ENCODE measurements at regions not wholly inside any gene's neighbourhood (a gene's known extent, or its start where the extent isn't known, plus 50 kb on each side); places are given as distances from the start of the nearest gene placed in this dataset.

DNA sequence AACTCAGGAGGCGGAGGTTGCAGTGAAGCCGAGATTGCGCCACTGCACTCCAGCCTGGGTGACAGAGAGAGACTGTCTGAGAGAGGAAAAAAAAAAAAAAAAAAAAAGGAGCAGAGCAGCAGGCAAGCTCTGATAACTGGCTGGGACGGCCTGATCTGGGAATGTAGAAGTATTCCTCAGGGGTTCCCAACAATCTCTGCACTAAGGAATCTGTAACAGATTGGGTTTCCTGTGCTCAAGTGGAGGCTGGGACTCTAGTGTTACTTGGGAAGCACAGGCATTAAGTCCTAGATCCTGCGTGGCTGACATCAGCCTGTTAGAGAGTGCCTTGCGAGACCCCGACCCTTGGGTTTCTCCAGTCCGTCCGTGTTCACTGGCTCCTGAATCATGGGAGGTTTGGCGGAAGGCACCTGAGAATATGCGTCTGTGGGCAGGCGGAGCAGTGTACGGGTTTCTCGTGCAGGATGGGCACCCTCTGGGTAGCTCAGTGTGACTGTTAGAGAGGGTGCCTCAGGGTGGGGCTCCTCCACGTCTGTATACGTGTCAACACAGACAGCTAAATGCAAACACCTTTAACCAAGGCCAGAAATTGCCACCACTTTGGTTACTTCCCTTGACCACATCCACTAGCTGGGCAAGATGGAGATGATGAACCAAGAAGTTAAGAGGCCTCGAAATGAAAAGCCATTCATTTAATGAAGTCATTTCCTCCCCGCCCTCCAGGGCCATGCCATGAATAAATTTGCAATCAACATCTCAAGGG is 174.9 kb upstream of the RPL38 start:
- DNase-seq: no peak

DNA sequence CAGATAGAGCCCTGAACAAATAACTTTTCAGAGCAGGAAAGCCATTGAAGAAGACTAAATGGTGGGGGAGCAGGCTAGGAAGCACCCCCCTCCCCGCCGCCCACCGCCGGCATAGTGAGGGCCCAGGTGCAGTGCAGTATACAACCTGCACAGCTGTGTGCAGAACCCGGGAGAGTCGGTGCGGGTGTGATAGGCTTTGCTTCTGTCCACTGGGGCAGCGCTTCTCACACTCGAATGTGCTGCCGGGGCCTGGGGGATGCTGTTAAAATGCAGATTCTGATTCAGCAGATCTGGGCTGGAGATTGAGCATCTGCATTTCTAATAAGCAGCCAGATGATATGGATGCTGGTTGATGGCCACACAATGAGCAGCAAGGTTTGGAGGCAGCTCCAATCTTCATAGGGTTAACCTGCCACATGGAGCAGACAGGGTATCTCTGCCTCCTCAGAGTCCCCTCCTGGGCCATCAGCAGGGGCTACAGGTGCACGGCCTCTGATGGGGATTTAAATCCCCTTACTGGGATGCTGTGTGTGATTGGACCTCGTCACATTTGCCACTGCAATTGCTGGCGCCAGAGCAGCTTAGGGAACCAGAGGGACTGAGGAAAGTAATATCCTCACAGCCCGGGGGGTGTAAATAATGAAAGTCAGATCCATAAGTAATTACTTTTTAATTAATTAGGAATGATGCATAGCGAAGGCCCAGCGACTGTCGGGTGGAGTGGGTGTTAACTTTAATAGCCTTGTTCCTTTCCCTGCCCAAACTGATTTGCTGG is 172.0 kb upstream of the RPL38 start:
- DNase-seq: no peak

DNA sequence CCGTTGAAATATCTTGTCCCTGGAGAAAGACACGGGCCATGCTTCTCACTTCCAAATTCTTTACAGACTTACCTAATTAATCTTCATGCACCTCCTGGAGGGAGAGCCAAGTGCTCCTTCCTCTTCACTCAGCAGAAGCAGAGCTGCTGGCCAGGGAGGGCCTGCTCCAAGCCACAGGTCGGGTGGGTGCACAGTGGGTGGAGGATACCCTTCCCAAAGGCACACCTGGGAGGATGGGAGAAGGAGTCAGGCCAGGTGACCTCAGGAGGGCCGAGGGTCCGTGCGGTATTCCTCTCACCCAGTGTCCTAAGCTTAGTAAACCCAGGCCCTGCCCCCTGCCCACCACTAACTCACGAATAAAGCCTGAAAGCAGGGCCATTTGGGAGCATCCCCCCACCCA is 171.3 kb upstream of the RPL38 start:
- DNase-seq: no peak

DNA sequence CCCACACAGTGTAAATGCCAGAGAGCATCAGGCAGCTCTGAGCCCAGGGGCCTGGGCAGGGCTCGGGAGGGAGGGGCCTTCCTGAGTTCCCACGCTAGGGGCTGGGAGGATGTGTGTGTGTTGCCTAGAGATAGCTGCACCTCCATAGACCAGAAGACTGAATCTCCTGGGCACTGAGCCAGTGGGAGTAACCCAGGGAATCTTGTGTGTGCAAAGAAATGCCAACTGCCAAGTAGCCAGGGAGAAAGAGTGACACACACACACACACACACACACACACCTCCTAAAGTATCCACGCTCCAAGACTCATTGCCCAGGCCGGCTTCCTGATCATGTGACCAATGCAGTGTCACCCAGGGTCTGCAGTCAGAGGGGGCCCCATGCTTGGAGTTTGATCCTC is 166.2 kb upstream of the RPL38 start:
- no peak for DNase-seq

DNA sequence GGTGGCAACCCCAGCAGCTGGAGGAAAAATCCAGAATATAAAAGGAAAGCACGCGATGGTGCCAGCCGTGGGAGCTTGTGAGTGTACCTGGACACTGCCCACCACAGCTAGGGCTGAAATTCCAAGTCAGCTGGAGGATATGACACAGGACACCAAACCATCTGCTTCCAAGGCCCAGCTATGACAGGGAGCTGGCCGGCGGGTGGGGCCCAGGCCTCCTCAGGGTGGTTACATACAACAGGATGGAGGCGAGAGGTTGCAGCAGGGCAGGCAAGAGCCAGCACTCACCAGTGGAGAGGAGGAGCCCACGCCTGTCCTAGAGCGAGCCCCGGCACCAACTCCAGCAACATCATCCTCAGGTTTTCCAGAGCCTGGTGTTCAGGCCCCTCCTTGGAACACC is 163.2 kb upstream of the RPL38 start:
- DNase-seq: no peak

- no peak for DNase-seq
Measured at GRCh38 chr17:74040729-74041128, 162.7 kb upstream of the RPL38 start.

GRCh38 chr17:74041869-74042640 is 161.4 kb upstream of the RPL38 start:
- DNase-seq: no peak

- DNase-seq: no peak
Measured at GRCh38 chr17:74042744-74043486, 160.6 kb upstream of the RPL38 start.

DNA sequence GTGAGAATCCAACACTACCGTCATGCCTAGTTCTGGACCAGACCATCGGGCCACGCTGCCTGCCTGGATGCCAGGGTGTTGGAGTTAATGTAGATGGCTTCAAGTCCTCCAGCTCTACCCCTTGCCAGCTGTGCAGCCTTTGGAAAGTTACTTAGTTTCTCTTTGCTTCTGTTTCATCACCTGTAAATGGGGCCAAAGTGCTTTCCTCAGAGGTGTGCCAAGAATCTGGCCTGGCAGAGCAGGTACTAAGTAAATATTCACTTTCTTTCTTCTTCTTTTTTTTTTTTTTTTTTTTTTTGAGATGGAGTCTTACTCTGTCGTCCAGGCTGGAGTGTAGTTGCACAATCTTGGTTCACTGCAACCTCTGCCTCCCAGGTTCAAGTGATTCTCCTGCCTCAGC is 159.5 kb upstream of the RPL38 start:
- DNase-seq: no peak

- DNase-seq: no peak
Measured at GRCh38 chr17:74045608-74046280, 157.7 kb upstream of the RPL38 start.

DNA sequence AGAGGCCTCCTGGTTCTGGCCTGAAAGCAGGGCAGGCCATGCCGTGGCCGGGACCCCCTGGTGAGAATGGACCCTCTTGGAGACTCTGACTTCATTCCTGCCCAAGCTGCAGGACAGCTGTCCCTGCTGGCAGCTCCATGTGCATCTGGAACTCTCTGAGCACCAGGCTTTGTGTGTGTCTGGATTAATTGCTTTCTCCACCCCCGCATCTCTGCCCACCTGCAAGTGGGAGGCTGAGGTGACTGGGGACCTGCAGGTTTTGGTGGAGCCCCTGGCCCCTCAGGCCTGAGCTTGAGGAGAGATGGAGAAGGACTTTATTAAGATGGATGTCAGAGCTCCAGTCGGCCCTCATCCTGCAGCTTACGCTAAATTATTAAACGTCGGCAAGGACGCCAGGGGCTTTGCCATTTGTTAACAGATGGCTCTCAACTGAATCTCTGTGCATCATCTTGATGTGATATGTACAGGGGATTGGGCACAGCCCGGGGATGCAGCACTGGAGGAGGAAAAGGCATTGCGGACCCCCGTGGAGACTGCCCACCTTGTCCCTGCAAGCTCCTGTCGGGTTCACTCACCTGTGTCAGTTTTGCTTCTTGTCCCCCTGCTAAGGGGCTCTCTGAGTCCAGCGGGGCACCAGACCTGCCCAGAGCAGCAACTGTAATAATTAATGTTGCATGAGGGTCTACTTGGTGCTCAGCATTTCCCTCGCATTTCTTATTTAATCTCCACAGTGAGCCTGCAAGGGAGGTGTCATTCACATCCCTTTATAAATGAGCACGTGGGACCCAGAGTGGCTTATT is 154.1 kb upstream of the RPL38 start:
- DNase-seq: no peak

GRCh38 chr17:74049967-74050458 is 153.5 kb upstream of the RPL38 start:
- no peak for DNase-seq

GRCh38 chr17:74051348-74051747 is 152.1 kb upstream of the RPL38 start:
- no peak for DNase-seq

- DNase-seq: no peak
Measured at GRCh38 chr17:74052993-74053711, 150.3 kb upstream of the RPL38 start.

DNA sequence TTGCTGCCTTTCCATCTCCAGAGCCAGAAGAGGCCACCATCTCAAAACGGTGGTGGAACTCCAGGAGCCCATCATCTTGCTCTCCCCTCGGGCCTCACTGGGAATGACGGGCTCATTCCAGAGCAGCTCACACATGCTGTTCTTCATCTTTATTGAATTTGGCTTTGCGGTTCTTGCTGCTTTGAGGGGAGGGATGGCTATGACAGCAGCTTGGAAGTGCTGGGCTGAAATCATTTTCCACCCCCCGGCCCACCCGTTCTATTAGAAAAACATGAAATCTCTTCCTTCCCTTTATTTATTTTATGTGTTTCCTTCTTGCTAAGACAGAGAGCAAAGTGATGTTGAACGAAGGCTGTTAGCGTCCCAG is 149.8 kb upstream of the RPL38 start:
- DNase-seq: no peak

- DNase-seq: no peak
Measured at GRCh38 chr17:74054249-74054648, 149.2 kb upstream of the RPL38 start.

GRCh38 chr17:74055508-74056160 is 147.8 kb upstream of the RPL38 start:
- no peak for DNase-seq

- DNase-seq: no peak
Measured at GRCh38 chr17:74059479-74060240, 143.8 kb upstream of the RPL38 start.

DNA sequence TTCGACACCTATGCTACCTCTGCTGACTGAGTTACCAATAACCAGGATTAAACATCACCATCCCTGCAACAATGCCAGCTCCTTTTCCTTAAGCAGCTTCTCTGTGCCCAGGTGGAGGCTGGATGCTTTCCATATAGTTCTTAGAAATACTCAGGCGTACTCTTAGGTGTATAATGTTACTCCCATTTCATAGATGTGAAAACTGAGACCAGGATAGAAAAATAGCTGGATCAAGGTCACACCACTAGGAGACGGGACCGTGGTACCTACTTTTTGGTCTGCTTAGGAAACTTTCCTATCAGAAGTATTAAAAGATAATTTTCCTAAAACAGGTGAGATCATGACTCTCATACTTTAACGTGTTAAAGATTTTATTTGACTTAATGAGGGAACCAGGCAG is 141.7 kb upstream of the RPL38 start:
- DNase-seq: no peak

All from central memory CD4-positive, alpha-beta T cell (primary cell).